GM12872 (cell line): ENCODE measurements at regions not wholly inside any gene's neighbourhood (a gene's known extent, or its start where the extent isn't known, plus 50 kb on each side); places are given as distances from the start of the nearest gene placed in this dataset.

Source experiments
- TF ChIP-seq, protein P1 (sequence below): IDR thresholded peaks from 3 replicates; pipeline ENCODE4 v1.5.1; 2011; ENCODE audit warnings: low read depth, mild to moderate bottlenecking, low read length, moderate library complexity; ENCODE audit not compliant: insufficient read depth

DNA sequence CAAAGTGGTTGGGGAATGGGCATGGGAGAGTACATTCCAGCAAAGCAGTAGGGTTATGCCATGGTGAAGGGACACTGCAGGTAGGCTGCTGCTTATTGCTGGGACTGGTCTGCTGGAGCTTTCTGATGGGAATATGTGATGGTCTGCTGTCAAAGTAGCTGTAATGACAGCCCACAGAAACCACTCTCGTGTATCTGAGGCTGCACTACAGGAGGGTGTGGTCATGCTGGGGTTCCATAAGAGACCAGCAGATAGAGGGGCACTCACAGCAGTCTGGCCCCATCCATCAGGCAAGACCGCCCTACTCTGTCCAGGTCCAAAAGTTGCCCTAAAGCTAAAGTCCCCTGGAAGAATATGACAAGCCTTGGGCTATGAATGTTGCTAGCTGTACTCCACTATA lies 739.3 kb downstream of the COL12A1 start:
- TF ChIP-seq, protein P1, sequence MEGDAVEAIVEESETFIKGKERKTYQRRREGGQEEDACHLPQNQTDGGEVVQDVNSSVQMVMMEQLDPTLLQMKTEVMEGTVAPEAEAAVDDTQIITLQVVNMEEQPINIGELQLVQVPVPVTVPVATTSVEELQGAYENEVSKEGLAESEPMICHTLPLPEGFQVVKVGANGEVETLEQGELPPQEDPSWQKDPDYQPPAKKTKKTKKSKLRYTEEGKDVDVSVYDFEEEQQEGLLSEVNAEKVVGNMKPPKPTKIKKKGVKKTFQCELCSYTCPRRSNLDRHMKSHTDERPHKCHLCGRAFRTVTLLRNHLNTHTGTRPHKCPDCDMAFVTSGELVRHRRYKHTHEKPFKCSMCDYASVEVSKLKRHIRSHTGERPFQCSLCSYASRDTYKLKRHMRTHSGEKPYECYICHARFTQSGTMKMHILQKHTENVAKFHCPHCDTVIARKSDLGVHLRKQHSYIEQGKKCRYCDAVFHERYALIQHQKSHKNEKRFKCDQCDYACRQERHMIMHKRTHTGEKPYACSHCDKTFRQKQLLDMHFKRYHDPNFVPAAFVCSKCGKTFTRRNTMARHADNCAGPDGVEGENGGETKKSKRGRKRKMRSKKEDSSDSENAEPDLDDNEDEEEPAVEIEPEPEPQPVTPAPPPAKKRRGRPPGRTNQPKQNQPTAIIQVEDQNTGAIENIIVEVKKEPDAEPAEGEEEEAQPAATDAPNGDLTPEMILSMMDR: no peak

DNA sequence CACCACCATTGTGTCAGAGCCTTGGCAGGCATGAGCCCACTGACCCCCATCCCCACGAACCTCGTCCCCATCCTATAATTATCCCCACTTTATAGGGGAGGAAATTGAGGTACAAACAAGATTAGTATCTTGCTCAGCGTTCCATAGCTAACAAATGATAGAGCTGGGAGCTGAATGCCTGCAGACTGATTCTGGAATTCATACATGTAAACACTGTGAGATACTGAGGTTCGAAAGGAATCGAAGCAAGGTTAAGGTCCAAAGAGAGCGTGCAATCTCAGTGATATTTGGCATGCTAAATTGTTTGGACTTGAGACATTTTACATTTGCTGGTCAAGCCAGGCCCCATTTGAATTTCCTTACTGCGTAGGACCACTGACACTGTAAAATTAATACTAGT lies 746.6 kb downstream of the COL12A1 start:
- TF ChIP-seq, protein P1: no peak

DNA sequence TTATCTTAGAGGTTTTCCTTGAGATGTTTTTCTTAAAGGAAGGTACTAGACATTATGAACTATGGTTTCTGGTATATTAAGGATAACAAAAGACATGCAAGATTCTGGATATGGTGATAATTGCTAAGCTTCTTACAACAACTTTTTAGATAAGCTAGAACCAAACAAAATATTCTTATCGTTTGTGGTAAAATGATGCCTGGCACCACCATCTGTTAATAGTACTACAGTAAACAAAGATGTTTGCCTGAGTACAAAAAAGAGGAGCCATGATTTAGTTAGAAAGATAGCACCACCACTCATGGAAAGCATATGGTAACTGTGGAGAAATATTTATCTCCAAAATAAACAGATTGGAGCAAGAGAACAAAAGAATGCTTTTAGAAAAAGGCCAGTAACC lies 747.3 kb downstream of the COL12A1 start:
- TF ChIP-seq, protein P1: no peak

DNA sequence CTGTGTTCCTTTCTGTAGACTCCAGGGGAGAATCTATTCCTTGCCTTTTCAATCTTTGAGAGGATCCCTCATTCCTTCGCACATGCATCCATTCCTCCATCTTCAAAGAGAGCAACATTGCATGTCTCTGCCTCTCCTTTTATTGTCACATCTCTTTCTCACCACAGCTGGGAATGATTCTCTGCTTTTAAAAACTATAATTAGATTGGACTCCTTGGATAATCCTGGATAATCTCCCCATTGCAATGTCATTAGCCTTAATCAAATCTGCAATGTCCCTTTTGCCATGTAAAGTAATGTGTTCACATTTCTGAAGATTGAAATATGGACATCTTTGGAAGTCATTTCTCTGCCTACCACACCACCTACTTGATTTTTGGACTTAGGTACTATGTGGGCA lies 750.1 kb downstream of the COL12A1 start:
- TF ChIP-seq, protein P1: no peak

DNA sequence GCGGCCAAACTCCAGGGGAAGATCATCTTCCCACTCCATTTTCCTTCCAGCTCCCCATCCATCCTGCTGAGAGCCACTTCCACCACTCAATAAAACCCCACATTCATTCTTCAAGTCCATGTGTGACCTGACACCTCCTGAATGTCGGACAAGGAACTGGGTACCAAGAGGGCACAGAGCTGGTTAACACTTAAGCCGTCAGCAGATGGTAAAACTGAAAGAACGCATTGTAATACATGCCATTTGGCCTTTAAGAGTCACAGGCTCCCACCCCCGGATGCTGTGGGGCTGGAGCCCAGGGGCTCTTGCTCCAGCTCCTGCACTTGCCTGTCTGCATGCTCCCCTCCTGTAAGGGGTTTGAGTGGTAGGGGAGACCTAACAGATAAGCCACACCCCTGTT lies 753.9 kb downstream of the COL12A1 start:
- TF ChIP-seq, protein P1: no peak

DNA sequence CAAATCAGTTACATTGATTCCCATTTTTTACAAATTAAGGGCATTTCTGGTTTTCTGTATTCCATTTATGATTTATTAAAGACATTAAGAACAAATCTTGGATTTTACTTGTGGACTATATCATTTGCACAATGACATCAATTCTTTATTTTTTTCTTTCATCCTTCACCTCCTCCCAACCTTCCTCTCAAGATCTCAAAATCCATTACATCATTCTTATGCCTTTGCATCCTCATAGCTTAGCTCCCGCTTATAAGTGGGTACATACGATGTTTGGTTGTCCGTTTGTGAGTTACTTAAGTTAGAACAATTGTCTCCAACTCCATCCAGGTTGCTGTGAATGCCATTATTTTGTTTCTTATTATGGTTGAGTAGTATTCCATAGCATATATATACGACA lies 752.8 kb downstream of the CD109 start:
- TF ChIP-seq, protein P1: no peak

DNA sequence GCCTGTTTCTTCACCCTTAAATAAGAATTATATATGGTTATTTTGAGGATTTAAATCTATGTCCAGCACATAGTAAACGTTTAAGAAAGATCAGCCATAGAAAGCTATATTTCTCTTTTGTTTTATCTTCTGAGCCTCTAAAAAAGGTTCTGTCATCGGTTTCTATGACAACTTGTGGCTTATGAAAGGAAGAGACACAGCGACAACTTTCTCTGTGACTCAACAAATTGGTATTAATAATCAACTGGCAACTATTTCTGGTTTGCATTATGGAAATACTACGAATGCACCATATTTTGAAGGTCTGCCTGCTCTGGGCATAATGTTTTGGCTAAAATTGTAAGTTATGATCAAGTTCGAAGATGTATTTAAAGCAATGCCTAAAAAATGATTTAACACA lies 751.0 kb downstream of the CD109 start:
- TF ChIP-seq, protein P1: no peak
